ENCODE measurements at regions not wholly inside any gene's neighbourhood (a gene's known extent, or its start where the extent isn't known, plus 50 kb on each side); places are given as distances from the start of the nearest gene placed in this dataset.

DNA sequence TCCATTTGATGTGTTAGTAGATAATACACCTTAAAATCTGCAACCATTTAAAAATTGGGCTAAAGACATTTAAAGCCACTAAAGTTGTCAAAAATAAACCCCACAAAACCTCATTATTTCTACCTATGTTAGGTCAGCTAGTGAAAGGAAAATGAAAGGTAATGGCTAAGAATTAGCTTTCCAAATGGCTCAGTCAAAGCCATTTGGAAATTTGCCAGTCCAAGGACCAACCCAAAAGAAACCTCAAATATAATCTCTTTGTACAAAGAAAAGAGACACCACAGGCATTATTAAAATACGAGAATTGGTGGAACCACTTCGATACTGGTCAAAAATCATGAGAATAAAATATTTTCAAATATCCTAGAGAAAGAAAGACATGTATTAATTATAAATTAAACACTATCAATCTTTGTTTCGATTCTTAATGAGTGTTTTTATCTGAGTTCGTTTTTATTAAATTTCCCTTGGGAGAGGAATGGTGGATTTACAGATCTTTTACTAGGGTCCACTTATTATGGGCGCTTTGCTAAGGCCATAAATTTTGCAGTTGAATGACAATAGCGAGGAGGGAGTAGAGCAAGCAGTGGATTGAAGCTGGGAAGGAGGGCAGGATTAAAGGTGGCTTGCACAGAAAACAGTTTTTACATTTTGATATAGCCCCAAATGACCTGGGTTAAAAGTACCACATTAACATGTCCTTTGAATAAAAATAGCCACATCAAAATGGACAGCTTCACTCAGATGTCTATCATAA is 116.8 kb upstream of the SHB start:
- no peak for TF ChIP-seq CTCF (IDR thresholded peaks at IDR 0.05)
- ATAC-seq (ENCODE audit: low FRiP score) = no peak
- no peak for DNase-seq (ENCODE audit: low spot score)

DNA sequence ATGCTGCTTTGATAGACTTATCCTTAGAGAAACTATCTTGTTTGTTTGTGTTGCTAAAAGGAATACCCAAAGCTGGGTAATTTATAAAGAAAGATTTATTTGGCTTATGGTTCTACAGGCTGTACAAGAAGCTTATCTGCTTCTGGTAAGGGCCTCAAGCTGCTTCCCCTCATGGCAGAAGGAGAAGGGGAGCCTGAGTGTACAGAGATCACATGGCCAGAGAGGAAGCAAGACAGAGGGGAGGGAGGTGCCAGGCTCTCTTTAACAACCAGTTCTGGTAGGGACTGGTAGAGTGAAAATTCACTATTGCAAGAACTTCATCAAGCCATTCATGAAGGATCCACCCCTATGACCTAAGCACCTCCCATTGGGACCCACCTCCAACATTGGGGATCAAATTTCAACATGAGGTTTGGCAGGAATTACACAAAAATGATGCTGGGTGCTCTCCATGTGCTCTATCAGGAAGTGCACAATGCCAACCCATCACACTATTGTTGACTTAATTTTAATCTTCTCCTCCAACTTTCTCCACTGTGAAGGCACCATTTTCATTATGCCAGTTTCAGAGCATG is 115.1 kb upstream of the SHB start:
- no peak for TF ChIP-seq CTCF (IDR thresholded peaks at IDR 0.05)
- ATAC-seq (ENCODE audit: low FRiP score) (no peak), DNase-seq (ENCODE audit: low spot score) (no peak)

GRCh38 chr9:38182321-38182720 is 113.3 kb upstream of the SHB start:
- no peak for TF ChIP-seq CTCF (IDR thresholded peaks at IDR 0.05)
- no peak for ATAC-seq (ENCODE audit: low FRiP score)
- DNase-seq (ENCODE audit: low spot score) = no peak

GRCh38 chr9:38181866-38182265 is 112.8 kb upstream of the SHB start:
- ATAC-seq (ENCODE audit: low FRiP score) (no peak), DNase-seq (ENCODE audit: low spot score) (no peak)
- no peak for TF ChIP-seq CTCF (IDR thresholded peaks at IDR 0.05)

- DNase-seq (ENCODE audit: low spot score) (no peak), ATAC-seq (ENCODE audit: low FRiP score) (no peak)
Measured at GRCh38 chr9:38181232-38181631, 112.2 kb upstream of the SHB start.

DNA sequence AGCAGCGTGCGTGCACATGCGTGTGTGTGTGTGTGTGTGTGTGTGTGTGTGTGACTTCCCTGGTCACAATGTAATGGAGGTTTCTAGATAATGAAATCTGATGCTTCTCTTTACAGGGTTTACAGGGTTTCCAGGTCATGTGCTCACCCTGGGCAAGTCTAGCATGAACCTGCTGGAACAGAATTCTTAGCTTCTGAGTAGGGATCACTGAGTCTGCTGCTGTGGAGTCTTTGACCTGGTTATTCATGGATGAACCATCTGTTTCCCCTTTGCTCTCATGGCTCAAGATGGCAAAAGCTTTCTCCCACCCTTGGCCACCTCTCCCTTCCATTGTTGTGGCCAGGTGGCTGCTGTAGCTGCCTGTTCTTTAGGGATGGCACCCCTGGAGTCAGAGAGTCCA is 111.6 kb upstream of the SHB start:
- ATAC-seq (ENCODE audit: low FRiP score) = no peak
- no peak for DNase-seq (ENCODE audit: low spot score)

More at GRCh38 chr9:38181232-38181631, 112.2 kb upstream of the SHB start:
- TF ChIP-seq CTCF (IDR thresholded peaks at IDR 0.05) = no peak

More for the DNA sequence above, 111.6 kb upstream of the SHB start:
- no peak for TF ChIP-seq CTCF (IDR thresholded peaks at IDR 0.05)

Measured in omental fat pad (tissue), 3 donors.